Testis (tissue), 2 donors: ENCODE measurements at regions not wholly inside any gene's neighbourhood (a gene's known extent, or its start where the extent isn't known, plus 50 kb on each side); places are given as distances from the start of the nearest gene placed in this dataset.

Experiments used
- POLR2A ChIP-seq: fragments of 450-650 bp; IDR thresholded peaks from one replicate; pipeline ENCODE4 v1.6.1; 2017; ENCODE audit warnings: antibody characterized with exemption, mild to moderate bottlenecking, moderate library complexity
- TF ChIP-seq, protein P1 (sequence below), 3 experiments: fragments of 450-650 bp in 2 of 3; fragments of 200-600 bp in 1 of 3; sonication (generic) in 1 of 3; IDR thresholded peaks; one replicate each; pipeline ENCODE4 v1.5.1; 2016 to 2019; ENCODE audit warnings: antibody characterized with exemption in 3 of 3, mild to moderate bottlenecking in 2 of 3, moderate library complexity in 1 of 3

DNA sequence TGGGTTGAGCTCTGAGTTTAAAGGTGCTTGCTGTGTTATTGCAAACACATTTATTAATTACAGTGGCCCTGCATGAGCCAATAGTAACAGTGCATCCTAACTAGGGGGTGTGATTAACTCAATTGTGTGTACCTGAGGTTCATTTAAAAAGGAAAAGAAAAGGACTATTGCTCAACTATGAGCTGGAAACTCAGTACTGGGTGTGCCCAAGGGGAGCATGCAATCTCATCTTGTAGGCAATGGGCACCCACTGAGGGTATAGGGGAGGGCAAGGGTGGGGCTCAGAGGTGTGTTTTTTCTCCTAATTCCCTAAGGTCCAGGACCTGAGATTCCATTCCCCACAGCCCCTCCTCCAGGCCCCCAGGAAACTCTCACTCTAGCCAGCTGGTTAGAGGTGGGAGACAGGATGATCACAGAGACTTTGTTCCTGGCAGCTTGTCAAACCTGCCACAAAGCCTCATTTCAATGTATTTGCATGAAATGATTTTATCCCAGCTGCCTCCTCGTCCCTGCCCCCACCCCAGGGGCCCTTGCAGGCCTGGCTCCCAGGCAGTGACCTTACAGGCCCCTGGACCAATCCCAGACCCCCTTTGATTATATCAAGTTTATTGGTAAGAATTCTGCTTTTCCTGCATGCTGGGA, 220.7 kb downstream of the TBC1D2B start:
- no peak for TF ChIP-seq POLR2A
- TF ChIP-seq, protein P1, sequence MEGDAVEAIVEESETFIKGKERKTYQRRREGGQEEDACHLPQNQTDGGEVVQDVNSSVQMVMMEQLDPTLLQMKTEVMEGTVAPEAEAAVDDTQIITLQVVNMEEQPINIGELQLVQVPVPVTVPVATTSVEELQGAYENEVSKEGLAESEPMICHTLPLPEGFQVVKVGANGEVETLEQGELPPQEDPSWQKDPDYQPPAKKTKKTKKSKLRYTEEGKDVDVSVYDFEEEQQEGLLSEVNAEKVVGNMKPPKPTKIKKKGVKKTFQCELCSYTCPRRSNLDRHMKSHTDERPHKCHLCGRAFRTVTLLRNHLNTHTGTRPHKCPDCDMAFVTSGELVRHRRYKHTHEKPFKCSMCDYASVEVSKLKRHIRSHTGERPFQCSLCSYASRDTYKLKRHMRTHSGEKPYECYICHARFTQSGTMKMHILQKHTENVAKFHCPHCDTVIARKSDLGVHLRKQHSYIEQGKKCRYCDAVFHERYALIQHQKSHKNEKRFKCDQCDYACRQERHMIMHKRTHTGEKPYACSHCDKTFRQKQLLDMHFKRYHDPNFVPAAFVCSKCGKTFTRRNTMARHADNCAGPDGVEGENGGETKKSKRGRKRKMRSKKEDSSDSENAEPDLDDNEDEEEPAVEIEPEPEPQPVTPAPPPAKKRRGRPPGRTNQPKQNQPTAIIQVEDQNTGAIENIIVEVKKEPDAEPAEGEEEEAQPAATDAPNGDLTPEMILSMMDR (IDR thresholded peaks at IDR 0.05) = no peak
